ENCODE measurements at regions not wholly inside any gene's neighbourhood (a gene's known extent, or its start where the extent isn't known, plus 50 kb on each side); places are given as distances from the start of the nearest gene placed in this dataset.
A peak's percentile ranks its signal among the peaks of the same experiment; 100 is the strongest.

DNA sequence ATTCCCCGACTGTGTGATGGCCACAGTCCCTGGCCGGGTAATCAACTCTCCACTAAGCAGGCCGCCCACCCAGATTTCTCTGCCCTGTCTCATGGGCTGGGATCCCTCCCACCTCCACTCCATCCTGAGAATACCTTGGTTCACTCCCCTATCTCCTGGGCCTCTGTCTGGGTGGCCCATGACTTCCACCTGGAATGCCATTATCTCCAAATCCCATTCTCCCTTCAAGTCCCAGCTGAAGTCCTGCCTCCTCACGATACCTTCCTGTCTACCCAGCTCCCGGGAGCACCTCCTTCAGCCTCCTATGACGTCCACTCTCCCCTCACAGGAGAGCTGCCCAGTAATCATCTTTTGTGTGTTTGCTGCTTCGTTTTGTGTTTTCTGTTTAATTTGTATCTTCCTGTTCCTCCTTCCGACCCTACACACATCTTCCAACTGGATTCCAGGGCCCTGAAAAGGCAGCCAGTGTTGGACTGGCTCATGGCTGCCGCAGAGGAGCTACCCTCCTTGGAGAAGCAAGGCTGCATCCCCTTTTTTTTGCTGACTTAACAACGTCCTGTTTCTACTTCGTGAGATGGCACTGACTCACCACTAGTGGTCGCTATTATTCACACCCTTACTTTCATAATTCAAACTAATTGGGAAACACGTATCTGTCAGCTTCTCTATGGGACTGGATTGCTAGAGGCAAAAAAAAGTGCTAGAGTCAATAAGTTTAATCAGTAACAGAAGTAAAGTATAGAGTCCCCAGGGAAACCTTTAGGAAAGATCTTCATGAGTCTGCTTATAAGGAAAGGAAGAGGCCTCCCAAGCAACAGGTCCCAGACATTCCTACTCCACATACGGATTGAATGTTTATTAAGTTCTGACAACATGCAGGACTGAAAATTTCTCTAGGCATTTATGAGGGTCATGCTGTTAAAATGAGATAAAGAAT is 171.9 kb upstream of the GATA6 start:
- in situ Hi-C loops (cut with MboI) (loop anchor here (10.0 kb wide), 2 partner anchors 567 to 707 kb away; no protein-coding TSS in a partner anchor), intact Hi-C loops (cut with micrococcal nuclease; ENCODE audit: unreplicated experiment) (loop anchor here (2.0 to 10.0 kb wide), 2 partner anchors 565 to 707 kb away; no protein-coding TSS in a partner anchor)
- SMC1A ChIA-PET (ENCODE audit: uncharacterized antibody, unreplicated experiment) = interaction anchor here (1.9 to 3.2 kb wide), 2 partner anchors 16 to 565 kb away, joined by 4 to 11 read pairs; no protein-coding TSS in a partner anchor
- Histone ChIP-seq H3K4me1 (ENCODE audit: control insufficient read depth, insufficient read depth, low read length) (no peaks in the 10 kb centered on the region), H3K9me3 (replicated peaks; ENCODE audit: control insufficient read depth, insufficient read depth, low read length) (no peaks in the 10 kb centered on the region), H3K9ac (ENCODE audit: control insufficient read depth, insufficient read depth, low read length) (no peak overlapping the region), H4K20me1 (ENCODE audit: control insufficient read depth, insufficient read depth) (no peaks in the 10 kb centered on the region), H2AFZ (ENCODE audit: control insufficient read depth, low read depth, low read length) (peak overlapping the region; percentile 31), H3K27me3 (replicated peaks in 1 of 2; ENCODE audit: control insufficient read depth in 2 of 2, insufficient read depth in 2 of 2, low read length in 1 of 2) (no peaks in the 10 kb centered on the region), H3K4me3 (no peak overlapping the region), H3K79me2 (ENCODE audit: control insufficient read depth, insufficient read depth, low read length) (no peaks in the 10 kb centered on the region), H3K4me2 (ENCODE audit: control insufficient read depth, insufficient read depth) (no peak overlapping the region), H3K27ac (ENCODE audit: control insufficient read depth, insufficient read depth) (no peak overlapping the region), H3K36me3 (ENCODE audit: control insufficient read depth in 2 of 2, insufficient read depth in 2 of 2, low read length in 1 of 2) (no peaks in the 10 kb centered on the region)
- FAIRE-seq (peak; percentile 84), DNase-seq (ENCODE audit: low read depth, low spot score) (peak; percentile 9), ATAC-seq (peak; percentile 79)
- CTCF ChIA-PET = interaction anchor here (0.7 to 1.9 kb wide), 5 partner anchors 87 to 706 kb away, joined by 3 to 7 read pairs (median 5); no protein-coding TSS in a partner anchor
- POLR2A ChIA-PET = no interaction called here
- whole genome bisulfite sequencing (ENCODE audit: insufficient coverage, insufficient replicate concordance, low lambda C conversion rate, missing lambda C conversion rate) = 22% methylated on average over 14 of the region's 14 CpGs
- RAD21 ChIA-PET (ENCODE audit: unreplicated experiment) = no interaction called here
- no TSS peak for BruUV-seq (replicated peaks)
- peak; percentile 60 for TF ChIP-seq RAD21 (IDR thresholded peaks at IDR 0.05; ENCODE audit: insufficient read depth, low read depth, low read length)
- no peak for TF ChIP-seq RB1 (IDR thresholded peaks at IDR 0.05; ENCODE audit: borderline replicate concordance)
- TF ChIP-seq, protein P1, sequence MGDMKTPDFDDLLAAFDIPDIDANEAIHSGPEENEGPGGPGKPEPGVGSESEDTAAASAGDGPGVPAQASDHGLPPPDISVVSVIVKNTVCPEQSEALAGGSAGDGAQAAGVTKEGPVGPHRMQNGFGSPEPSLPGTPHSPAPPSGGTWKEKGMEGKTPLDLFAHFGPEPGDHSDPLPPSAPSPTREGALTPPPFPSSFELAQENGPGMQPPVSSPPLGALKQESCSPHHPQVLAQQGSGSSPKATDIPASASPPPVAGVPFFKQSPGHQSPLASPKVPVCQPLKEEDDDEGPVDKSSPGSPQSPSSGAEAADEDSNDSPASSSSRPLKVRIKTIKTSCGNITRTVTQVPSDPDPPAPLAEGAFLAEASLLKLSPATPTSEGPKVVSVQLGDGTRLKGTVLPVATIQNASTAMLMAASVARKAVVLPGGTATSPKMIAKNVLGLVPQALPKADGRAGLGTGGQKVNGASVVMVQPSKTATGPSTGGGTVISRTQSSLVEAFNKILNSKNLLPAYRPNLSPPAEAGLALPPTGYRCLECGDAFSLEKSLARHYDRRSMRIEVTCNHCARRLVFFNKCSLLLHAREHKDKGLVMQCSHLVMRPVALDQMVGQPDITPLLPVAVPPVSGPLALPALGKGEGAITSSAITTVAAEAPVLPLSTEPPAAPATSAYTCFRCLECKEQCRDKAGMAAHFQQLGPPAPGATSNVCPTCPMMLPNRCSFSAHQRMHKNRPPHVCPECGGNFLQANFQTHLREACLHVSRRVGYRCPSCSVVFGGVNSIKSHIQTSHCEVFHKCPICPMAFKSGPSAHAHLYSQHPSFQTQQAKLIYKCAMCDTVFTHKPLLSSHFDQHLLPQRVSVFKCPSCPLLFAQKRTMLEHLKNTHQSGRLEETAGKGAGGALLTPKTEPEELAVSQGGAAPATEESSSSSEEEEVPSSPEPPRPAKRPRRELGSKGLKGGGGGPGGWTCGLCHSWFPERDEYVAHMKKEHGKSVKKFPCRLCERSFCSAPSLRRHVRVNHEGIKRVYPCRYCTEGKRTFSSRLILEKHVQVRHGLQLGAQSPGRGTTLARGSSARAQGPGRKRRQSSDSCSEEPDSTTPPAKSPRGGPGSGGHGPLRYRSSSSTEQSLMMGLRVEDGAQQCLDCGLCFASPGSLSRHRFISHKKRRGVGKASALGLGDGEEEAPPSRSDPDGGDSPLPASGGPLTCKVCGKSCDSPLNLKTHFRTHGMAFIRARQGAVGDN (IDR thresholded peaks at IDR 0.05) = no peak
- TF ChIP-seq TCF7 (IDR thresholded peaks at IDR 0.05; ENCODE audit: borderline replicate concordance) = no peak
- TF ChIP-seq LARP7 (IDR thresholded peaks at IDR 0.05) = no peak
- TF ChIP-seq SUPT20H (IDR thresholded peaks at IDR 0.05; ENCODE audit: borderline replicate concordance, control insufficient read depth, low read depth, low read length) = no peak
- no peak for TF ChIP-seq MXI1 (IDR thresholded peaks at IDR 0.05; ENCODE audit: low read depth, low read length)
- TF ChIP-seq, protein P2, sequence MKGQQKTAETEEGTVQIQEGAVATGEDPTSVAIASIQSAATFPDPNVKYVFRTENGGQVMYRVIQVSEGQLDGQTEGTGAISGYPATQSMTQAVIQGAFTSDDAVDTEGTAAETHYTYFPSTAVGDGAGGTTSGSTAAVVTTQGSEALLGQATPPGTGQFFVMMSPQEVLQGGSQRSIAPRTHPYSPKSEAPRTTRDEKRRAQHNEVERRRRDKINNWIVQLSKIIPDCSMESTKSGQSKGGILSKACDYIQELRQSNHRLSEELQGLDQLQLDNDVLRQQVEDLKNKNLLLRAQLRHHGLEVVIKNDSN (IDR thresholded peaks at IDR 0.05; ENCODE audit: borderline replicate concordance, extremely low read length, insufficient read depth, low read depth, low read length) = no peak
- no peak for TF ChIP-seq RBBP5 (conservative IDR thresholded peaks at IDR 0.05)
- TF ChIP-seq ZNF384 (IDR thresholded peaks at IDR 0.05; ENCODE audit: borderline replicate concordance, low read depth, low read length) = no peak
- TF ChIP-seq TARDBP (IDR thresholded peaks at IDR 0.05; ENCODE audit: borderline replicate concordance) = no peak
- no peak for TF ChIP-seq SP1 (IDR thresholded peaks at IDR 0.05; ENCODE audit: low read depth, low read length)
- TF ChIP-seq, protein P3, sequence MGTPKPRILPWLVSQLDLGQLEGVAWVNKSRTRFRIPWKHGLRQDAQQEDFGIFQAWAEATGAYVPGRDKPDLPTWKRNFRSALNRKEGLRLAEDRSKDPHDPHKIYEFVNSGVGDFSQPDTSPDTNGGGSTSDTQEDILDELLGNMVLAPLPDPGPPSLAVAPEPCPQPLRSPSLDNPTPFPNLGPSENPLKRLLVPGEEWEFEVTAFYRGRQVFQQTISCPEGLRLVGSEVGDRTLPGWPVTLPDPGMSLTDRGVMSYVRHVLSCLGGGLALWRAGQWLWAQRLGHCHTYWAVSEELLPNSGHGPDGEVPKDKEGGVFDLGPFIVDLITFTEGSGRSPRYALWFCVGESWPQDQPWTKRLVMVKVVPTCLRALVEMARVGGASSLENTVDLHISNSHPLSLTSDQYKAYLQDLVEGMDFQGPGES (IDR thresholded peaks at IDR 0.05) = no peak
- TF ChIP-seq PAX8 (IDR thresholded peaks at IDR 0.05) = no peak
- no peak for TF ChIP-seq YY1 (IDR thresholded peaks at IDR 0.05; ENCODE audit: low read depth, low read length)
- TF ChIP-seq RAD51 (IDR thresholded peaks at IDR 0.05) = no peak
- peak; percentile 45; the same call in 1 of the 2 replicates for TF ChIP-seq SMC3 (IDR thresholded peaks at IDR 0.05; ENCODE audit: borderline replicate concordance, low read length)
- TF ChIP-seq YBX1 (IDR thresholded peaks at IDR 0.05) = no peak
